Brain microvascular endothelial cell (primary cell): ENCODE measurements at regions not wholly inside any gene's neighbourhood (a gene's known extent, or its start where the extent isn't known, plus 50 kb on each side); places are given as distances from the start of the nearest gene placed in this dataset.

ENCODE experiments used
- DNase-seq: peaks from one replicate; pipeline ENCODE4 v3.0.0-alpha.2; 2020
- H3K27ac ChIP-seq: fragments of 250-450 bp; sonication (Bioruptor Pico); 2 replicates; pipeline ENCODE4 v1.5.1; 2020; ENCODE audit warnings: mild to moderate bottlenecking, moderate library complexity
- H3K27me3 ChIP-seq: fragments of 250-450 bp; sonication (Bioruptor Pico); replicated peaks from 2 replicates; pipeline ENCODE4 v1.5.1; 2020; ENCODE audit warnings: mild to moderate bottlenecking
- H3K36me3 ChIP-seq: fragments of 250-450 bp; sonication (Bioruptor Pico); replicated peaks from 2 replicates; pipeline ENCODE4 v1.5.1; 2020; ENCODE audit warnings: mild to moderate bottlenecking
- H3K4me3 ChIP-seq: 2 replicates; pipeline ENCODE4 v1.5.1; 2011; ENCODE audit warnings: low read depth, mild to moderate bottlenecking, control low read depth, low read length, moderate library complexity
- CTCF ChIP-seq: IDR thresholded peaks from 2 replicates; pipeline ENCODE4 v1.5.1; 2011; ENCODE audit warnings: low read depth, mild to moderate bottlenecking, moderate library complexity, low read length, control low read depth, inconsistent platforms; ENCODE audit errors: missing control alignments
- in situ Hi-C: cut with HindIII; loops from 2 replicates; pipeline ENCODE4 v1.10.0; 2017; ENCODE audit warnings: low sequenced_read_pairs, low pct_ligation_motif_present

- Histone ChIP-seq H3K27me3 (no peaks in the 10 kb centered on the region), H3K4me3 (no peak overlapping the region), H3K36me3 (no peaks in the 10 kb centered on the region), H3K27ac (no peak overlapping the region)
- in situ Hi-C loops = no loop called here
- TF ChIP-seq CTCF = no peak
- DNase-seq = no peak
These were observed 98.5 kb upstream of the GJB5 start for GRCh38 chr1:34656299-34656698.

GRCh38 chr1:34656731-34657130 lies 98.1 kb upstream of the GJB5 start:
- Histone ChIP-seq H3K4me3 (no peak overlapping the region), H3K27me3 (no peaks in the 10 kb centered on the region), H3K27ac (no peak overlapping the region), H3K36me3 (no peaks in the 10 kb centered on the region)
- no peak for TF ChIP-seq CTCF
- no peak for DNase-seq
- in situ Hi-C loops = no loop called here

- TF ChIP-seq CTCF = no peak
- H3K27me3 ChIP-seq = no peaks in the 10 kb centered on the region
- in situ Hi-C loops = no loop called here
These were observed 97.6 kb upstream of the GJB5 start for GRCh38 chr1:34657266-34657665.

GRCh38 chr1:34657849-34658248 lies 97.0 kb upstream of the GJB5 start:
- Histone ChIP-seq H3K27ac (no peak overlapping the region), H3K27me3 (no peaks in the 10 kb centered on the region), H3K36me3 (no peaks in the 10 kb centered on the region), H3K4me3 (no peak overlapping the region)
- no peak for DNase-seq
- no peak for TF ChIP-seq CTCF
- in situ Hi-C loops = no loop called here

More at GRCh38 chr1:34657266-34657665, 97.6 kb upstream of the GJB5 start:
- no peak overlapping the region for H3K27ac ChIP-seq
- no peak overlapping the region for H3K4me3 ChIP-seq
- DNase-seq = no peak
- no peaks in the 10 kb centered on the region for H3K36me3 ChIP-seq

- TF ChIP-seq CTCF = no peak
- in situ Hi-C loops = no loop called here
- no peak for DNase-seq
- H3K4me3 ChIP-seq = no peak overlapping the region
- H3K27me3 ChIP-seq = no peaks in the 10 kb centered on the region
- H3K27ac ChIP-seq = no peak overlapping the region
- no peaks in the 10 kb centered on the region for H3K36me3 ChIP-seq
These were observed 91.8 kb upstream of the GJB5 start for GRCh38 chr1:34663031-34663430.

GRCh38 chr1:34668063-34668462 lies 86.8 kb upstream of the GJB5 start:
- Histone ChIP-seq H3K27ac (no peak overlapping the region), H3K27me3 (no peaks in the 10 kb centered on the region), H3K4me3 (no peak overlapping the region), H3K36me3 (no peaks in the 10 kb centered on the region)
- TF ChIP-seq CTCF = no peak
- in situ Hi-C loops = no loop called here
- no peak for DNase-seq
